ENCODE measurements at regions not wholly inside any gene's neighbourhood (a gene's known extent, or its start where the extent isn't known, plus 50 kb on each side); places are given as distances from the start of the nearest gene placed in this dataset.
A peak's percentile ranks its signal among the peaks of the same experiment; 100 is the strongest.
"Not testable (repeated sequence)": the region's sequence is repeated elsewhere in the genome, so short reads cannot be mapped to it uniquely, and the experiment has no call there.

DNA sequence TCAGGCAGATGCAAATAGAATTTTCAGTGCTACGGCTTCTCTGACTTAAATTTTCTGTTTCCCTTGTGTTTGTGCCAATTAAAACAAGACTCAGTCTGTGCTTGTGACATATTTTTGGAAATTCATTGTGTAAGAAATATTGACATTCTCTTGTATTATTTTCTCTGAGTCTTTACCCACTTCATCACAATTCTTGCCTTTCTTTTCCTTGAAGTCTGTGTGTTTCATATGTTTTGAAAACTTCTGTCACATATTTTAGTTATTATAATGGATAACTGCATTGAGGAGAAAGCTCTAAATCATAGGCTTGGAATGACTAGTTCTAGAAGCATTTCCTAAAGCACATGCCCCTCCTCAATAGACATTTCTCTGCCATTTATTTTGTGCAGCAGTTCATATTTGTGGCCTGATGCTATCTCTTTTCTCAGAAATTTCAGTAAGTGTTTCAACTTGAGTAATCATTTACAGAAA, 206.6 kb downstream of the PALM2AKAP2 start:
- DNase-seq = no peak

DNA sequence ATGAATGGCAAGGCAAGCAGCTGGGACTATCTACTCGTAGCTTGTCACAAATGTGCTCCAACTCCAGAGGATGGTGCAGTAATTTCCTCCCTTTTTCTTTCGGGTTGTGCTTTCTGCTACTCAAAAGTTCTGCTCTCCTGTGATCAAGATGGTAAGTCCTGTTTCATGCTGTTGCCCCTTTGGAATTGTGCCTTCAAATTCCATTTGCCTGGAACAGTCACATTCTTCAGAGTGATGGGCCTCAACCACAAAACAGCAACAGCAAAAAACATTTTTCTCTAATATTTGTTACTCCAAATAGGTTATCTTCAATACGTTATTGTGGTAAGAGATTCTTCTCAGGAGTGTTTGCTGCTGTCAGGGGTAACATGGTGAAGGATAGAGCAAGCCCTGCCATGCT, 209.3 kb downstream of the PALM2AKAP2 start:
- no peak for DNase-seq

DNA sequence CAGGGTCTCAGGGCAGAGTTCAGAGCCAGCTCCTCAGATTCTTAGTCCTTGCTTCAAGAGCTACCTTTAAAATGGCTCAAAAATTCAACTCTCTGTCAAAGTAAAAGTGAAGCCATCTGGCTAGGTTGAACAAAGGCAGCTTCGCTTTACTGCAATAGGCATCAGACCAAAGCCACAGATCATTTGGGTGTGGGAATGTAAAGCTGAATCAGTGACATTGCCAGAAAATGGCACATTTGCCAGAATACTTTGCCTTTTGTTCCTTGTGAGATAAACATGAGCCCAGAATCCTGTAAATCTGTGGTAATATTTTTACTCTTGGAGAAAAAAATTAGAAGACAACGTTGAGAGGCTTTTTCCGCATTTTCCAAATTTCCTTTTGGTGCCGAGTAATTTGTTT, 210.5 kb downstream of the PALM2AKAP2 start:
- no peak for DNase-seq

GRCh38 chr9:109992293-109992692, 212.3 kb downstream of the PALM2AKAP2 start:
- no peak for DNase-seq

GRCh38 chr9:109993250-109993978, 213.4 kb downstream of the PALM2AKAP2 start:
- DNase-seq = no peak

DNA sequence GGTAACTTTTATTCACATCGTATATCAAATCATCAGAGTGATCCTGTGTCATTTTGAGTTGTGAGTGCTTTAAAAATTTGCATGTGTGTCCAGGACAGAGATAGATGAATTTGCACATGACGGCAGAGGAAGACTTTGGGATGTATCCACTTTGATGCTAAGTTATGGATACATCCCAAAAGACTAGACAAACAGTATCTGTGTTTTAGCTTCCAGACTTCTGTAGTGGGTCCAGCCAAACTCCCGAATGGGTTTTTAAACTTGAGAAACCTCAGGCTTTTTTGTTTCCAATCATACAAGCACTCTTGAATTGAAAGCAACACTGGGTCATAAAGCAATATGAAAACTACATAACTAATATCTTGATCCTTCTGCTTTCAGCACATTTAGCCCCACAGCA, 213.8 kb downstream of the C9orf152 start:
- DNase-seq = no peak

DNA sequence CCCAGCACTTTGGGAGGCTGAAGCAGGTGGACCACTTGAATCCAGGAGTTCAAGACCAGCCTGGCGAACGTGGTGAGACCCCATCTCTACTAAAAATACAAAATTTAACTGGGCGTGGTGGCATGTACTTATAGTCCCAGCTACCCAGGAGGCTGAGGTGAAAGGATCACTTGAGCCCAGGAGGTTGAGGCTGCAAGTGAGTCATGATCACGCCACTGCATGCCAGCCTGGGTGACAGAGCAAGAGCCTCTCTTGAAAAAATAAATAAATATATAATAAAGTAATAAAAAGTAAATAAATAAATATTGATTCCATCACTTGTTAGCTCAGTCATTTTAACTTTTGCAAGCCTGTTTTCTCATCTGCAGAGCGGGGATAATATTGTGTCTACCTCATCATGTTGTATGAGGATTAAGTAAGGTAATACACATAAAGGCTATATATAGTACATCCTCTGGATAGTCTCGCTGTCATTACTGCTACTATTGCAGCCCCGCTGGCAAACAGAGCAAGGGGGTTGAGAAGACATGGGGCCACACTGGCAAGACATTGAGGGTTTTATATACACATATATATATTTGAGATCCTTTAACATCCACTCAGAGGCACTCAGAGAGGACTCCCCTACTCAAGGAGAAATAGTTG, 210.9 kb downstream of the C9orf152 start:
- DNase-seq = no peak

GRCh38 chr9:109997682-109998081, 210.3 kb downstream of the C9orf152 start:
- no peak for DNase-seq

DNA sequence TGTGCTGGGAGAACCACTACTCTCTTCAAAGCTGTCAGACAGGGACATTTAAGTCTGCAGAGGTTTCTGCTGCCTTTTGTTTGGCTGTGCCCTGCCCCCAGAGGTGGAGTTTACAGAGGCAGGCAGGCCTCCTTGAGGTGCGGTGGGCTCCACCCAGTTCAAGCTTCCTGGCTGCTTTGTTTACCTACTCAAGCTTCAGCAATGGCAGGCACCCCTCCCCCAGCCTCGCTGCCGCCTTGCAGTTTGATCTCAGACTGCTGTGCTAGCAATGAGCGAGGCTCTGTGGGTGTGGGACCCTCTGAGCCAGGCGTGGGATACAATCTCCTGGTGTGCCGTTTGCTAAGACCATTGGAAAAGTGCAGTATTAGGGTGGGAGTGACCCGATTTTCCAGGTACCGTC, 202.4 kb downstream of the C9orf152 start:
- peak; percentile 18 to 47 for DNase-seq

DNA sequence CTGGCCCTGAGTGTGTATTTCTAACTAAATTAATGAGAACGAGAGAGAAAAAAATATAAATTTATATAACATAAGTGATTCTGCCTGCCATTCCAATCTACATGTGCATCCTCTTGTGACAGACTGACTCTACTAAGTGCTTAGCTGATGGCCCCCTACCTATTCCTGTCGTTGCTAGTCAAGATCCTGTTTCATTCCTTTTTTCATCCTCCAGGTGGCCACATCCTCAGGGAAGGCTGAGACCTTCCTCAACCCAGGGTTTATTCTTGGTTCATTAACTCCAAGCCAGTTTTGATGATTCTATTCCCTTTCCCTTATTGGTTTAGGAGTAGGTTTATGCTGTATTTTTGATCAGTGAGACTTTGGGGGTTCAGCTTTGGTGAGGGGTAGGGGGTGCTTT, 201.3 kb downstream of the C9orf152 start:
- DNase-seq = no peak

DNA sequence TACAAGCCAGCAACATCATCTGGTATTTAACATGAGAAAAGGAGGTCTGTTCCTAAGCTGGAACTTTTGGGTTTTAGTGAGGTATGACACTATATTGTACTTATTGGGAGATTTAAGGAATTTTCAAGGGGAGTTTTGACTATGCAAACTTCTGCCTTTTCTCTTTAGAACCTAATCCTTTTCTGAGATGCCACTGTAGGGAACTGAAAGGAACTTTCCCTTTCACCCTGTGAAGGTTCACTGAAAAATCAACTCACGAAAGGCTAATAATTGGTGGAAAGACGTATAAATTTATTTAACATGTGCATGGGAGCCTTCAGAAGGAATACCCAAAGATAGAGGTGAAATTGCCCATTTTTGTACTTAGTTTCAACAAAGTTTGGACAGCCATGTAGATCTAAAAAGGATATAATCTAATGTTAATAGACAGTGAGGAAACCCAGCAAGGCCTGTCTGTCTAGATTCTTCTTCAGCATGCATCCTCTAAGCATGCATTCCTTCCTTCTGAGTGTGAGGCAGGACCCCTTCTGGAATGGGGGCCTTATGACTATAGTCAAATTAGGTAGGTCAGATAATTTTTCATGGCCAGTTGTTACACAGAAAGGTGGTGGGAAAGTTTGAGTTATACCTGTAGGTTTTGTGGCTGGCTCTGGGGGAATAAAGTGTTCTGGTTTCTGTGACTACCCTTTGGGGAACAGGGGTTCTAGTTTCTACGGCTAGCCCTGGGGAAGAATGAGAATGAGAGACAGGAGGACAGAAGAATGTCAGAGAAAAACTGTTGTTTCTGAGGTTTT, 200.3 kb downstream of the C9orf152 start:
- DNase-seq = no peak

DNA sequence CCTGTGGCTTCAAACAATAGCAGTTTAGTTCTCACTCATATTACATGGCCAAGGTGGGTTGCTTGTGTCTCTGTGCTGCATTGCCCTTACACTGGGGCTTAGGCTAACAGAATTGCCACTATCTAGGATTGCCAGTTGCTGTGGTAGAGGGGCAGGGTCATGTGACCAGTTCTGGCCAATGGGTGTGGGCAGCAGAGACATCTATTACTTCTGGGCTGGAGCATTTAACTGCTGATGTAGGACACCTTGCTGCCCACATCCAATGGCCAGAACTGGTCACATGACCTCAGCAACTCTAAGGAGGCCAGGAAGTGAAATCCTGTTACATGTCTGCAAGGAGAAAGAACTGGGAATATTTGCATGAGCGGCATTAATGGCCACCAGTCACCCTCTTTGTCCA, 199.3 kb downstream of the C9orf152 start:
- DNase-seq = no peak

DNA sequence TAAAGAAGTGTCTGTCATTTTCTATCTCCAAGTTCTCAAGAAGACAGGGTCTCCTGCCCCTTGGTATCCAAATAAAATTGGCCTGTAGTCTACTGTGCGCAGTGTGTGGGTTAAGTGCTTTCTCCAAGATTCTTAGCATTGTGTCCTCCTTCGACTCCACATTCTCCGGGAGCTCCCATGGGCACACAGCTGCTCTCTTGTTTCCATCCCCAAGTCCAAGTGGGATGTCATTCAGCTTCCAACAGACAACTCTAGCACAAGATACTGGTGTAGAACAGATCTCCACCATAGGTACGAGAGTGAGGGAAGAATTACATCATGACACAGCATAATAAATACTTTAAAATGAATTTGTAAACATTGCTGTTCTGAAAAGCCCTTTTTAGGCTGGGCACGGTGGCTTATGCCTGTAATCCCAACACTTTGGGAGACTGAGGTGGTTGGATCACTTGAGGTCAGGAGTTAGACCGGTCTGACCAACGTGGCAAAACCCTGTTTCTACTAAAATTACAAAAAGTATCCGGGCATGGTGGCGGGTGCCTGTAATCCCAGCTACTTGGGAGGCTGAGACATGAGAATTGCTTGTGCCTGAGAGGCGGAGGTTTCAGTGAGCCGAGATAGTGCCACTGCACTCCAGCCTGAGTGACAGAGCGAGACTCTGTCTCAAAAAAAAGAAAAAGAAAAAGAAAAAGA, 196.2 kb downstream of the C9orf152 start:
- no peak for DNase-seq

DNA sequence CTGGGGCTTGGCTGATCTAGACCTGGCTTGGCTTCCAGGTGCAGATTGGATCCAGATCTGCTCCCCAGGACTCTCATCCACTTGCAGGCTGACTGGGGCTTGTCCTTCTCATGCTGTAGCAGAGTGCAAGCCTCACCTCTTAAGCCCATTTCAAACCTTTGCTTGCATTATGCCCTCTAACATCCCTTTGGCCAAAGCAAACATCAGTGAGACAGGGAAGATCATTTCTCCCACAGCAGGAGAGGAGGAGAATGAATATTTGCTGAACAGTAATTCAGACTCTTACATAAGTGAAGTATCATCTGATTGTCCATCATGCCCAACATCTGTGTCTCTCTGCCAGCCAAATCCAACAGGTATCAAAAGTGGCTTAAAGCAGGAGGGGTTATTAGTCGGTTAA, 194.9 kb downstream of the C9orf152 start:
- no peak for DNase-seq

- DNase-seq = peak in 1 of 2 donors; percentile 5
Measured at GRCh38 chr9:110015759-110016158, 192.2 kb downstream of the C9orf152 start.

- no peak for DNase-seq
Measured at GRCh38 chr9:110016340-110016739, 191.6 kb downstream of the C9orf152 start.

DNA sequence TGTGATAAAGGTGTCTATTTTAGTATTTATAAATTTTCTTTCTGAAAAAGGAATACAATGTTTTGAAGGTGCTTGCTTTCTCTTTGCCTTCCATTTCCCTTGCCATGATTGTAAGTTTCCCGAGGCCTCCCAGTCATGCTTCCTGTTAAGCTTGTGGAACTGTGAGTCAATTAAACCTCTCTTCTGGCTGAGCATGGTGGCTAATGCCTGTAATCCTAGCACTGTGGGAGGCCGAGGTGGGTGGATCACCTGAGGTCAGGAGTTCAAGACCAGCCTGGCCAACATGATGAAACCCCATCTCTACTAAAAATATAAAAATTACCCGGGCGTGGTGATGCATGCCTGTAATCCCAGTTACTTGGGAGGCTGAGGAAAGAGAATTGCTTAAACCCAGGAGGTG, 187.7 kb downstream of the C9orf152 start:
- not testable (repeated sequence) for DNase-seq

DNA sequence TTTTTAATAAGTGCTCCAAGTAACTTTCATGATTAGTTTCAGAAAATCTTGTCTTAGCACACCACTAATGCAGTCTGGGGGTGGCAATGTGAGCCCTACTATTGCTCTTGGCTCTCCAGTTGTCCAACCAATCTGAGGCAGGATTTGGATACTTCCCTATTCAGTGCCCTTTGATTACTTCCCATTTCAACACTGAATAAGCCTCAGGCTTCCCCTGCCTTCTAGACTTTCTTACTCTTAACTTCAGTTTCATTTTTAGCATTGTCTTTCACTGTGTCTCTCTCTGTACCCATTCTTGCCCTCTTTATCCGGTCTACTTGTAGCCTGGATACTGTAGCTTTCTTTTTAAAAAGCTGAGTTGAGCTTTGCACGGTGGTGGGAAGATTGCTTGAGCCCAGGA, 186.1 kb downstream of the C9orf152 start:
- DNase-seq = peak; percentile 2 to 5

DNA sequence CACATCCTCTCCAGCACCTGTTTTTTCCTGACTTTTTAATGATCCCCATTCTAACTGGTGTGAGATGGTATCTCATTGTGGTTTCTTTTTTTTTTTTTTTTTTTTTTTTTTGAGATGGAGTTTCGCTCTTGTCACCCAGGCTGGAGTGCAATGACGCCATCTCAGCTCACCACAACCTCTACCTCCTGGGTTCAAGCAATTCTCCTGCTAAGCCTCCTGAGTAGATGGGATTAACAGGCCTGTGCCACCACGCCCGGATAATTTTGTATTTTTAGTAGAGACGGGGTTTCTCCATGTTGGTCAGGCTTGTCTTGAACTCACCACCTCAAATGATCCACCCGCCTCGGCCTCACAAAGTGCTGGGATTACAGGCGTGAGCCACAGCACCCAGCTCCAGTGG, 184.7 kb downstream of the C9orf152 start:
- not testable (repeated sequence) for DNase-seq

- DNase-seq = no peak
Measured at GRCh38 chr9:110025551-110026170, 182.3 kb downstream of the C9orf152 start.

DNA sequence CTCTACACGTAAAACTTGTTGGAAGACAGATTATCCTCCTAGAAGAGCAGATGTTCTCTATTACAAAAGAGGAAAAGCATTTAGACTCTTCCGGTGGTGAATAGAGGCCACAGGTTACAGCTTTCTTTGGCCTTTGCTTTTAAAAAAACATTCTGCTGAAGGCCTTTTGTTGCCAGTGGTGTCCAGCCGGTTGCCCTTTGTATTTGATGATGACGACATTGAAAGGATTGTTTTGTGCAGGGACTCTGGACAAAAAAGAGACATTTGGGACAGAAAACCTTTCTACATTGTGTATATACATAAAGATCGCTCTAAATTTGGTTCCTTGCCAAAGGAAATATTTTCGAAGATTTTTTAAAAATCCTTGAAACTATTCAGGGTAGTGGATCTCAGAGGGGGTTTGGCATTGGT, 180.3 kb downstream of the C9orf152 start:
- no peak for DNase-seq

- DNase-seq = no peak
Measured at GRCh38 chr9:110028271-110028670, 179.7 kb downstream of the C9orf152 start.

DNA sequence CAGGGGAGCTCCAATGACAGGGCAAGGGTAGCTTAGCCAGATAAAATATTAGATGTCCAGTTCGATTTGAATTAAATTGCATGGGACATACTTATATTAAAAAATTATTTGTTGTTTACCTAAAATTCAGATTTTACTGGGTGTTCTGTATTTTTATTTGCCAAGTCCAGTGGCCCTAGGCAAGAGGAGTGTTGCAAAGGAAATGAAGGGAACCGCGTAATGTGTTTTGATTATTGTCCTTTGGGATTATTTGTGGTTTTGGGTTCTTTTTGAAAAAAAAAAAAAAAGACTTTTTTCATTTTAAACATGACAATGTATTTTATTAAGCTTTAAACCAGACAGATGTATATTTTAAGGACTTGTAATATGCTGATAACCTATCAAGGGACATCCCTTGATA, 179.3 kb downstream of the C9orf152 start:
- no peak for DNase-seq

Measured in CD4-positive, alpha-beta T cell treated with Interferon alpha-2 for 1 hour (primary cell).